ENCODE measurements at regions not wholly inside any gene's neighbourhood (a gene's known extent, or its start where the extent isn't known, plus 50 kb on each side); places are given as distances from the start of the nearest gene placed in this dataset.

DNA sequence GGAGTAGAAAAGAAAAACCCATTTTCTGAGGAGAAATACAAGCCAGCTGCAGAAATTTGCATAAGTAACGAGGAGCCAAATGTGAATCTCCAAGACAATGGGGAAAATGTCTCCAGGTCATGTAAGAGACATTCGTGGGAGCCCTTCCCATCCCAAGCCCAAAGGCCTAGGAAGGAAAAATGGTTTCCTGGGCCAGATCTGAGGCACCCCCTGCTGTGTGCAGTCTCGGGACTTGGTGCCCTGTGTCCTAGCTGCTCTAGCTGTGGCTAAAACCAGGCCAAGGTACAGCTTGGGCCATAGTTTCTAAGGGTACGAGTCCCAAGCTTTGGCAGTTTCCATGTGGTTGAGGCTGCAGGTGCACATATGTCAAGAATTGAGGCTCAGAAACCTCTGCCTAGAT lies 444.9 kb downstream of the PCDH20 start:
- no peaks in the 10 kb centered on the region for H3K9me3 ChIP-seq (ENCODE audit: insufficient read depth, low read depth, low read length)
- peaks cover 2% of the 10 kb centered on the region; the same call in 1 of the 2 replicates for H3K4me1 ChIP-seq (ENCODE audit: insufficient read depth, low read length)
- no peaks in the 10 kb centered on the region for H3K36me3 ChIP-seq (ENCODE audit: insufficient read depth, low read length)
- no peak overlapping the region for H3K27ac ChIP-seq (ENCODE audit: low read depth, low read length)
- 70% methylated on average over 4 of the region's 4 CpGs for WGBS
- no peak overlapping the region for H3K4me3 ChIP-seq (ENCODE audit: low read length)
- no peak overlapping the region for H3K9ac ChIP-seq (ENCODE audit: low read depth, low read length)
- H3K27me3 ChIP-seq (ENCODE audit: insufficient read depth, low read length): no peaks in the 10 kb centered on the region

DNA sequence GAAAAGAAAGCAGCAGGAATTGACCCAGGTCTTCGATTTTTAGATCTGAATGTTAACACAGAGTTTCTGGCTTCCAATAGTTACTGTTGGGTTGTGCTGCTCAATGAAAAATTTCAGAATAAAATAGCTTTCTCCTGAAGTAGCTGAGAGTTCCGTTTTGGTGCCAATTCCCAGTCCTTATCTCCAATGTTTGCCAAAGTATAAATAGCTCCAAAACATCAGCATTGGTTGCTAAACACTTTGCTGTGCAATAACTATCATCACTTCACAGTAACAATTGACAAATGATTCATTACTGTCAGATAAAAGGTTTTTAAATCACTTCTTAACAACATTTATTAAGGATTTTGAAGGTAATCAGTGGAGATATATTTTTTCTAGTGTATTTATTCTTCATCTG lies 446.0 kb downstream of the PCDH20 start:
- H3K4me3 ChIP-seq (ENCODE audit: low read length): no peak overlapping the region
- H3K27me3 ChIP-seq (ENCODE audit: insufficient read depth, low read length): no peaks in the 10 kb centered on the region
- H3K36me3 ChIP-seq (ENCODE audit: insufficient read depth, low read length): no peaks in the 10 kb centered on the region
- no peak overlapping the region for H3K9ac ChIP-seq (ENCODE audit: low read depth, low read length)
- 89% methylated on average over 2 of the region's 2 CpGs for WGBS
- no peaks in the 10 kb centered on the region for H3K9me3 ChIP-seq (ENCODE audit: insufficient read depth, low read depth, low read length)
- peaks cover 2% of the 10 kb centered on the region; the same call in 1 of the 2 replicates for H3K4me1 ChIP-seq (ENCODE audit: insufficient read depth, low read length)
- no peak overlapping the region for H3K27ac ChIP-seq (ENCODE audit: low read depth, low read length)

- no peak overlapping the region for H3K9ac ChIP-seq (ENCODE audit: low read depth, low read length)
- H3K27ac ChIP-seq (ENCODE audit: low read depth, low read length): no peak overlapping the region
- no peak overlapping the region for H3K4me3 ChIP-seq (ENCODE audit: low read length)
- H3K27me3 ChIP-seq (ENCODE audit: insufficient read depth, low read length): no peaks in the 10 kb centered on the region
- no peaks in the 10 kb centered on the region for H3K9me3 ChIP-seq (ENCODE audit: insufficient read depth, low read depth, low read length)
- H3K4me1 ChIP-seq (ENCODE audit: insufficient read depth, low read length): no peaks in the 10 kb centered on the region
- H3K36me3 ChIP-seq (ENCODE audit: insufficient read depth, low read length): no peaks in the 10 kb centered on the region
- 94% methylated on average over 2 of the region's 2 CpGs for WGBS
Observed at GRCh38 chr13:60959427-60959826, 456.2 kb downstream of the PCDH20 start.

DNA sequence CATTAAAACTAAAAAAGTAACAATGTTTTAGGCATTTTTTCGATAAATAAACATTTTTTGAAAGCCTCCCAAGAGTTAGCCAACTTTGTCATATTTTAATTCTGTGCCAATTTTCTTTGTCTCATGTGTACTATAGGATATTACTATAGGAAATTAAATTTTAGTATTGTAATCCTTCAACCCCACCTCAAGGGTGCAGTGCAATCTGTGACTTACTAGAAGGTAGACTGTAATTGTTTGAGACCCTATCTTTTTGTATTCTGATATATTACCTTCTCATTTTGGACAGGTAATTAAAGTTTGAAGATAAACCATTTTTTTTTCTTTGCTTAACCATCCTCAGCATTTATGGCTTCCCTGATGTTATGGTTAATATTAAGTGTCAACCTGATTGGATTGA lies 457.8 kb downstream of the PCDH20 start:
- WGBS: no CpG with 5 or more reads among the region's 1 CpG
- Histone ChIP-seq H3K27me3 (ENCODE audit: insufficient read depth, low read length) (no peaks in the 10 kb centered on the region), H3K36me3 (ENCODE audit: insufficient read depth, low read length) (no peaks in the 10 kb centered on the region), H3K9me3 (ENCODE audit: insufficient read depth, low read depth, low read length) (no peaks in the 10 kb centered on the region), H3K9ac (ENCODE audit: low read depth, low read length) (no peak overlapping the region), H3K4me1 (ENCODE audit: insufficient read depth, low read length) (no peaks in the 10 kb centered on the region), H3K27ac (ENCODE audit: low read depth, low read length) (no peak overlapping the region), H3K4me3 (ENCODE audit: low read length) (no peak overlapping the region)

GRCh38 chr13:60945396-60945795 lies 470.3 kb downstream of the PCDH20 start:
- Histone ChIP-seq H3K9me3 (ENCODE audit: insufficient read depth, low read depth, low read length) (0 out of 2 replicates have a peak, but pooled peaks cover 2% of the 10 kb centered on the region), H3K4me3 (ENCODE audit: low read length) (no peak overlapping the region), H3K27ac (ENCODE audit: low read depth, low read length) (no peak overlapping the region), H3K36me3 (ENCODE audit: insufficient read depth, low read length) (no peaks in the 10 kb centered on the region), H3K4me1 (ENCODE audit: insufficient read depth, low read length) (no peaks in the 10 kb centered on the region), H3K27me3 (ENCODE audit: insufficient read depth, low read length) (no peaks in the 10 kb centered on the region), H3K9ac (ENCODE audit: low read depth, low read length) (no peak overlapping the region)
- WGBS: 97% methylated on average over 1 of the region's 1 CpG

- Histone ChIP-seq H3K9ac (ENCODE audit: low read depth, low read length) (no peak overlapping the region), H3K27me3 (ENCODE audit: insufficient read depth, low read length) (no peaks in the 10 kb centered on the region), H3K4me1 (ENCODE audit: insufficient read depth, low read length) (no peaks in the 10 kb centered on the region), H3K27ac (ENCODE audit: low read depth, low read length) (no peak overlapping the region), H3K4me3 (ENCODE audit: low read length) (no peak overlapping the region), H3K9me3 (ENCODE audit: insufficient read depth, low read depth, low read length) (no peaks in the 10 kb centered on the region), H3K36me3 (ENCODE audit: insufficient read depth, low read length) (no peaks in the 10 kb centered on the region)
- WGBS: 92% methylated on average over 1 of the region's 1 CpG
Observed at GRCh38 chr13:60944863-60945262, 470.8 kb downstream of the PCDH20 start.

GRCh38 chr13:60944016-60944415 lies 471.6 kb downstream of the PCDH20 start:
- Histone ChIP-seq H3K4me3 (ENCODE audit: low read length) (no peak overlapping the region), H3K27ac (ENCODE audit: low read depth, low read length) (no peak overlapping the region), H3K9ac (ENCODE audit: low read depth, low read length) (no peak overlapping the region), H3K27me3 (ENCODE audit: insufficient read depth, low read length) (no peaks in the 10 kb centered on the region), H3K4me1 (ENCODE audit: insufficient read depth, low read length) (no peaks in the 10 kb centered on the region), H3K36me3 (ENCODE audit: insufficient read depth, low read length) (no peaks in the 10 kb centered on the region), H3K9me3 (ENCODE audit: insufficient read depth, low read depth, low read length) (no peaks in the 10 kb centered on the region)
- WGBS: 95% methylated on average over 1 of the region's 1 CpG

DNA sequence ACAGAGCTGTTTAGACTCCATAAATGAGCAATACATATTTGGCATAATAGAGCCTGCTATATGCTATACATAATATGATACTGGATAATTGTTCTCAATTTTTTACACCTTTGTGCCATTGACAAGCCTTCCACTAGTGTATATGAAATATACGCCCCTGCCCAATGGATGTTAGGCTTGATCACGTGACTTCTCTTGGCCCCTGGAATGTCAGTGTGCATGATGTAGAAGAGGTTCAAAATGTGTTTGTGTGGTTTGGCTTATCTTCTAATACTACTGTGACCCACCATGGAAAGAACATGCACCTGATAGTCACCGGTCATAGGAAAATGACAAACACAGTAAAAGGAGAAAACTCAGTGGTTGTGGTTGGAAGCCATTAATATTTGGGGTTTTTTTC lies 479.4 kb downstream of the PCDH20 start:
- 86% methylated on average over 3 of the region's 3 CpGs for WGBS
- Histone ChIP-seq H3K36me3 (ENCODE audit: insufficient read depth, low read length) (no peaks in the 10 kb centered on the region), H3K27me3 (ENCODE audit: insufficient read depth, low read length) (no peaks in the 10 kb centered on the region), H3K4me3 (ENCODE audit: low read length) (no peak overlapping the region), H3K9me3 (ENCODE audit: insufficient read depth, low read depth, low read length) (no peaks in the 10 kb centered on the region), H3K9ac (ENCODE audit: low read depth, low read length) (no peak overlapping the region), H3K27ac (ENCODE audit: low read depth, low read length) (no peak overlapping the region), H3K4me1 (ENCODE audit: insufficient read depth, low read length) (peaks cover 7% of the 10 kb centered on the region; the same call in 1 of the 2 replicates)

DNA sequence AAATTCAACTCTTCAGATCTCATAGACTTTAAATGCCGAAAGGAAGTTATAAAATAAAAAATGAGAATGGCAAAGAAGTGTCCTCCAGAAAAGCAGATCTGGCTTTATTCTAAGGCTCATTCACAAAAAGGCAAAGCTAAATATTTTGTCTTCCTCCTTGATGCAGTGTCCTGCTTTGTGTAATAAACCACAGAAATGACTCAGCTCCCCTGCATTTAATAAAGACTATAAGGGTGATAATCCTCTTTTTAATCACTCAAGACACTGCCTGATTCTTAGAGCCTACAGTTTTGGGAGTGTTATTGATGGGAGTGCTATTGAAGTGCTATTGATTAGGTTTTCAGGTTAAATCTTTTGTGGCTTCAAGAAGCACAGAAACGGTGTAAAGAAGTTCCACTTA lies 482.0 kb downstream of the PCDH20 start:
- H3K27me3 ChIP-seq (ENCODE audit: insufficient read depth, low read length): no peaks in the 10 kb centered on the region
- 38% methylated on average over 2 of the region's 2 CpGs for WGBS
- no peak overlapping the region for H3K27ac ChIP-seq (ENCODE audit: low read depth, low read length)

GRCh38 chr13:60931858-60932546 lies 483.6 kb downstream of the PCDH20 start:
- WGBS: 98% methylated on average over 4 of the region's 4 CpGs
- H3K4me3 ChIP-seq (ENCODE audit: low read length): no peak overlapping the region
- no peaks in the 10 kb centered on the region for H3K36me3 ChIP-seq (ENCODE audit: insufficient read depth, low read length)
- no peaks in the 10 kb centered on the region for H3K9me3 ChIP-seq (ENCODE audit: insufficient read depth, low read depth, low read length)
- no peak overlapping the region for H3K27ac ChIP-seq (ENCODE audit: low read depth, low read length)
- H3K27me3 ChIP-seq (ENCODE audit: insufficient read depth, low read length): no peaks in the 10 kb centered on the region
- H3K9ac ChIP-seq (ENCODE audit: low read depth, low read length): no peak overlapping the region
- peaks cover 7% of the 10 kb centered on the region; the same call in 1 of the 2 replicates for H3K4me1 ChIP-seq (ENCODE audit: insufficient read depth, low read length)

More for the DNA sequence above, 482.0 kb downstream of the PCDH20 start:
- H3K4me1 ChIP-seq (ENCODE audit: insufficient read depth, low read length): peaks cover 7% of the 10 kb centered on the region; the same call in 1 of the 2 replicates
- no peak overlapping the region for H3K9ac ChIP-seq (ENCODE audit: low read depth, low read length)
- H3K9me3 ChIP-seq (ENCODE audit: insufficient read depth, low read depth, low read length): no peaks in the 10 kb centered on the region
- no peak overlapping the region for H3K4me3 ChIP-seq (ENCODE audit: low read length)
- H3K36me3 ChIP-seq (ENCODE audit: insufficient read depth, low read length): no peaks in the 10 kb centered on the region

- Histone ChIP-seq H3K27me3 (ENCODE audit: insufficient read depth, low read length) (no peaks in the 10 kb centered on the region), H3K9ac (ENCODE audit: low read depth, low read length) (no peak overlapping the region), H3K27ac (ENCODE audit: low read depth, low read length) (no peak overlapping the region), H3K9me3 (ENCODE audit: insufficient read depth, low read depth, low read length) (no peaks in the 10 kb centered on the region), H3K4me3 (ENCODE audit: low read length) (no peak overlapping the region), H3K36me3 (ENCODE audit: insufficient read depth, low read length) (no peaks in the 10 kb centered on the region), H3K4me1 (ENCODE audit: insufficient read depth, low read length) (no peaks in the 10 kb centered on the region)
- WGBS: 90% methylated on average over 3 of the region's 3 CpGs
Observed at GRCh38 chr13:60925686-60926085, 490.0 kb downstream of the PCDH20 start.

DNA sequence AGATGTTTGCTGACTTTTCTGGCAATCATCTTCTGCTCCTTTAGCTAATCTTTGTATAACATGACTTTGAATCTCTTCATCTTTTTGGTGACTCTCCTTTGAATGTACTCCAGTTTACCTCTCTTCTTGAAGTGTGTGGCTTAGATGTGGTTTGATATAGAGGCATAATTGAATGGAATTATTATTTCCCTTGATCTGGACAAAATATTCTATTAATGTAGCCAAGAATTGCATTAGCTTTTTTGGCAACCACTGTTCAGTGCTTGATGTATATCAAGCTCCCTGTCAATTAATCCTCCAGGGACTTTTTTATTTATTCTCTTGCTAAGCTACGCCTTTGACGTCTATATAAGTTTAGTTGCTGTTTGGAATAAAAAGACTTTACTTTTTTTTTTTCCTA lies 490.8 kb downstream of the PCDH20 start:
- Histone ChIP-seq H3K4me3 (ENCODE audit: low read length) (no peak overlapping the region), H3K9ac (ENCODE audit: low read depth, low read length) (no peak overlapping the region), H3K27me3 (ENCODE audit: insufficient read depth, low read length) (no peaks in the 10 kb centered on the region), H3K36me3 (ENCODE audit: insufficient read depth, low read length) (no peaks in the 10 kb centered on the region), H3K27ac (ENCODE audit: low read depth, low read length) (no peak overlapping the region), H3K4me1 (ENCODE audit: insufficient read depth, low read length) (no peaks in the 10 kb centered on the region), H3K9me3 (ENCODE audit: insufficient read depth, low read depth, low read length) (no peaks in the 10 kb centered on the region)
- WGBS: no CpG with 5 or more reads among the region's 2 CpGs
